Peyer's patch (tissue), 4 donors: ENCODE measurements at regions not wholly inside any gene's neighbourhood (a gene's known extent, or its start where the extent isn't known, plus 50 kb on each side); places are given as distances from the start of the nearest gene placed in this dataset.

Source experiments
- CTCF ChIP-seq, 6 experiments: fragments of 450-650 bp in 4 of 6; fragments of 200-600 bp in 2 of 6; sonication (generic) in 1 of 6; IDR thresholded peaks; one replicate each; pipeline ENCODE4 v1.5.1; 2017 to 2019; ENCODE audit warnings: antibody characterized with exemption in 6 of 6, mild to moderate bottlenecking in 3 of 6, moderate library complexity in 1 of 6
- POLR2A ChIP-seq, 2 donors: fragments of 450-650 bp; IDR thresholded peaks; one replicate each; pipeline ENCODE4 v1.5.1; 2017; ENCODE audit warnings: antibody characterized with exemption in 2 of 2, mild to moderate bottlenecking in 2 of 2, moderate library complexity in 2 of 2

GRCh38 chr11:103699656-103700055 lies 336.8 kb upstream of the DDI1 start:
- TF ChIP-seq CTCF (IDR thresholded peaks at IDR 0.05) = no peak
- TF ChIP-seq POLR2A (IDR thresholded peaks at IDR 0.05) = no peak
